ENCODE measurements at regions not wholly inside any gene's neighbourhood (a gene's known extent, or its start where the extent isn't known, plus 50 kb on each side); places are given as distances from the start of the nearest gene placed in this dataset.

- TF ChIP-seq CTCF (IDR thresholded peaks at IDR 0.05) (no peak), POLR2A (IDR thresholded peaks at IDR 0.05) (no peak)
Measured at GRCh38 chr15:67911727-67912126, 71.9 kb upstream of the RNU6-1 start.

Data from esophagus squamous epithelium (tissue), 4 donors.